A673 (cell line): ENCODE measurements at regions not wholly inside any gene's neighbourhood (a gene's known extent, or its start where the extent isn't known, plus 50 kb on each side); places are given as distances from the start of the nearest gene placed in this dataset.

Source experiments
- EZH2 ChIP-seq: fragments of 200-600 bp; sonication (generic); IDR thresholded peaks from 2 replicates; pipeline ENCODE4 v1.6.1; 2017; ENCODE audit warnings: borderline replicate concordance, low read depth, mild to moderate bottlenecking, mixed read lengths, antibody characterized with exemption, low read length; ENCODE audit not compliant: poor library complexity, severe bottlenecking
- TF ChIP-seq, protein P1 (sequence below): fragments of 300-800, 200-600 bp; sonication (generic); conservative IDR thresholded peaks from 2 replicates; pipeline ENCODE4 v1.5.1; 2017; ENCODE audit warnings: low read depth, mild to moderate bottlenecking, antibody characterized with exemption, low read length, moderate library complexity, mixed read lengths

DNA sequence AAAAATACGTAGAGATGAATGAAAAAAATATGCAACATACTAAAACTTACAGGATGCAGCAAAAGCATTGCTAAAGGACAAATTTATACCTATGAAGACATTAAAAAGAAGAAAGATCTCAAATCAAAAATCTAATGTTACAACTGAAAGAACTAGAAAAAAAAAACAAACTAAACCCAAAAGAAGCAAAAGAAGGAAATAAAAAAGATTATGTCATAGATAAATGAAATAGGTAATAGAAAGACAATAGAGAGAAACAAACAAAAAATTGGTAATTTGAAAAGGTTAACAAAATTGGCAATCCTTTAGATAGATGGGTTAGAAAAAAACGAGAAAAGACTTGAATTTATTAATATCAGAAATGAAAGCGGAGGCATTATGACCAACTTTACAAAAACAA is 1000.2 kb downstream of the TLE4 start:
- TF ChIP-seq, protein P1, sequence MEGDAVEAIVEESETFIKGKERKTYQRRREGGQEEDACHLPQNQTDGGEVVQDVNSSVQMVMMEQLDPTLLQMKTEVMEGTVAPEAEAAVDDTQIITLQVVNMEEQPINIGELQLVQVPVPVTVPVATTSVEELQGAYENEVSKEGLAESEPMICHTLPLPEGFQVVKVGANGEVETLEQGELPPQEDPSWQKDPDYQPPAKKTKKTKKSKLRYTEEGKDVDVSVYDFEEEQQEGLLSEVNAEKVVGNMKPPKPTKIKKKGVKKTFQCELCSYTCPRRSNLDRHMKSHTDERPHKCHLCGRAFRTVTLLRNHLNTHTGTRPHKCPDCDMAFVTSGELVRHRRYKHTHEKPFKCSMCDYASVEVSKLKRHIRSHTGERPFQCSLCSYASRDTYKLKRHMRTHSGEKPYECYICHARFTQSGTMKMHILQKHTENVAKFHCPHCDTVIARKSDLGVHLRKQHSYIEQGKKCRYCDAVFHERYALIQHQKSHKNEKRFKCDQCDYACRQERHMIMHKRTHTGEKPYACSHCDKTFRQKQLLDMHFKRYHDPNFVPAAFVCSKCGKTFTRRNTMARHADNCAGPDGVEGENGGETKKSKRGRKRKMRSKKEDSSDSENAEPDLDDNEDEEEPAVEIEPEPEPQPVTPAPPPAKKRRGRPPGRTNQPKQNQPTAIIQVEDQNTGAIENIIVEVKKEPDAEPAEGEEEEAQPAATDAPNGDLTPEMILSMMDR: no peak
- TF ChIP-seq EZH2: no peak
